Trophoblast cell (in vitro differentiated cells and primary cell): ENCODE measurements at regions not wholly inside any gene's neighbourhood (a gene's known extent, or its start where the extent isn't known, plus 50 kb on each side); places are given as distances from the start of the nearest gene placed in this dataset.

Experiments used
- DNase-seq, 2 donors: peaks; one replicate each; pipeline ENCODE4 v3.0.0-alpha.2; 2016
- H2AFZ ChIP-seq: 2 replicates; pipeline ENCODE4 v1.6.1; 2013; ENCODE audit warnings: low read length, moderate library complexity, mild to moderate bottlenecking; ENCODE audit not compliant: insufficient read depth, poor library complexity
- H2AK5ac ChIP-seq: 2 replicates; pipeline ENCODE4 v1.6.1; 2013; ENCODE audit warnings: mild to moderate bottlenecking, low read length
- H2BK120ac ChIP-seq: 2 replicates; pipeline ENCODE4 v1.6.1; 2013; ENCODE audit warnings: low read length, mild to moderate bottlenecking, moderate library complexity; ENCODE audit not compliant: insufficient read depth, poor library complexity
- H2BK12ac ChIP-seq: 2 replicates; pipeline ENCODE4 v1.6.1; 2013; ENCODE audit warnings: mild to moderate bottlenecking, low read length, moderate library complexity
- H2BK5ac ChIP-seq: 2 replicates; pipeline ENCODE4 v1.6.1; 2013; ENCODE audit warnings: low read length, low read depth, moderate library complexity, mild to moderate bottlenecking; ENCODE audit not compliant: poor library complexity
- H3K14ac ChIP-seq: 2 replicates; pipeline ENCODE4 v1.6.1; 2013; ENCODE audit warnings: mild to moderate bottlenecking, low read length
- H3K18ac ChIP-seq: 2 replicates; pipeline ENCODE4 v1.6.1; 2013; ENCODE audit warnings: mild to moderate bottlenecking, low read length
- H3K23ac ChIP-seq: 2 replicates; pipeline ENCODE4 v1.6.1; 2013; ENCODE audit warnings: low read length
- H3K27ac ChIP-seq: 2 replicates; pipeline ENCODE4 v1.5.1; 2013; ENCODE audit warnings: low read depth, mild to moderate bottlenecking, inconsistent platforms, low read length, moderate library complexity
- H3K27me3 ChIP-seq: 2 replicates; pipeline ENCODE4 v1.6.1; 2013; ENCODE audit warnings: inconsistent platforms, mild to moderate bottlenecking, low read length, moderate library complexity; ENCODE audit not compliant: insufficient read depth
- H3K36me3 ChIP-seq, 2 experiments: 1 replicate in 1 of 2; 2 replicates in 1 of 2; pipeline ENCODE4 v1.6.1; 2013; ENCODE audit warnings: low read length in 2 of 2, mild to moderate bottlenecking in 2 of 2, moderate library complexity in 1 of 2; ENCODE audit not compliant: insufficient read depth in 2 of 2, control insufficient read depth in 1 of 2
- H3K4ac ChIP-seq: 2 replicates; pipeline ENCODE4 v1.6.1; 2013; ENCODE audit warnings: low read depth, mild to moderate bottlenecking, low read length, moderate library complexity
- H3K4me1 ChIP-seq, 2 experiments: 1 replicate in 1 of 2; 2 replicates in 1 of 2; pipeline ENCODE4 v1.6.1; 2013; ENCODE audit warnings: low read length in 2 of 2, mild to moderate bottlenecking in 2 of 2, moderate library complexity in 1 of 2; ENCODE audit not compliant: insufficient read depth in 2 of 2, control insufficient read depth in 1 of 2
- H3K4me2 ChIP-seq: 2 replicates; pipeline ENCODE4 v1.6.1; 2013; ENCODE audit warnings: inconsistent platforms, mild to moderate bottlenecking, low read length, moderate library complexity
- H3K4me3 ChIP-seq: 2 replicates; pipeline ENCODE4 v1.5.1; 2013; ENCODE audit warnings: mild to moderate bottlenecking, low read depth, low read length, inconsistent platforms
- H3K79me1 ChIP-seq: one replicate; pipeline ENCODE4 v1.6.1; 2013; ENCODE audit warnings: low read length
- H3K79me2 ChIP-seq: 2 replicates; pipeline ENCODE4 v1.6.1; 2013; ENCODE audit warnings: low read length, mild to moderate bottlenecking; ENCODE audit not compliant: control insufficient read depth, insufficient read depth, poor library complexity
- H3K9ac ChIP-seq: 2 replicates; pipeline ENCODE4 v1.6.1; 2013; ENCODE audit warnings: mild to moderate bottlenecking, low read length
- H3K9me3 ChIP-seq: 2 replicates; pipeline ENCODE4 v1.6.1; 2013; ENCODE audit warnings: low read depth, mild to moderate bottlenecking, control low read depth, inconsistent platforms, low read length; ENCODE audit not compliant: insufficient read depth
- H4K12ac ChIP-seq: 2 replicates; pipeline ENCODE4 v1.6.1; 2013; ENCODE audit warnings: low read depth, mild to moderate bottlenecking, low read length, moderate library complexity
- H4K8ac ChIP-seq: 2 replicates; pipeline ENCODE4 v1.6.1; 2013; ENCODE audit warnings: low read depth, mild to moderate bottlenecking, low read length, moderate library complexity
- H4K91ac ChIP-seq: one replicate; pipeline ENCODE4 v1.6.1; 2013; ENCODE audit warnings: low read depth, mild to moderate bottlenecking, low read length, moderate library complexity
- WGBS: extraction: QIAGEN DNeasy Blood & Tissue Kit; methylation state at CpG from one replicate; pipeline ENCODE4 v1.1.7; 2013; ENCODE audit warnings: missing lambda C conversion rate; ENCODE audit not compliant: insufficient read length, insufficient coverage; ENCODE audit errors: extremely low coverage; 5-methylcytosine and 5-hydroxymethylcytosine counted together

DNA sequence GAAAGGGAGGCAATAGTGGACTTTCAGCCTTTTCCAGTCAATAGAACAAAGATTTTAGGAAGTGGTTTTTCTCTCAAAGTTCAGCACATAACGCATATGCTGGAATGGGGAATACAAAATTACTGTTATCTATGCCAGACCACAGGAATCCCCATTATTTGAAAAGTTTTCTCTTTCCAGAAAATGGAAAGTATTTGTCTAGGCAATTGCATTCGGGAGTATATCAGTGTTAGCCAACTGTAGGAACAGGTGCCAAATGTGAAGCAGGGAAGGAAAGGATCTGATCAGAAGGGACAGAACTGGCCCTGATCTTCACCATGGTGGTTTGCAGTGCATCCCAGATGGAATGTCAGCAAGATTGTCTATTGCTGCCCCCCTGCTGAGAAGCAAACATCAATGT is 213.6 kb downstream of the CPE start:
- no peak overlapping the region for H3K23ac ChIP-seq
- no peak overlapping the region for H4K91ac ChIP-seq
- no peak overlapping the region for H2BK12ac ChIP-seq
- H4K8ac ChIP-seq, result no peak overlapping the region
- no peak overlapping the region for H3K4ac ChIP-seq
- no peak overlapping the region for H2BK120ac ChIP-seq
- no peak overlapping the region for H3K14ac ChIP-seq
- H3K79me1 ChIP-seq, result no peaks in the 10 kb centered on the region
- no peak overlapping the region for H2BK5ac ChIP-seq
- H3K18ac ChIP-seq, result no peak overlapping the region
- no CpG with 5 or more reads among the region's 2 CpGs for WGBS
- H2AFZ ChIP-seq, result no peak overlapping the region
- H3K79me2 ChIP-seq, result no peaks in the 10 kb centered on the region
- no peak overlapping the region for H3K4me2 ChIP-seq
- H3K27me3 ChIP-seq, result no peaks in the 10 kb centered on the region
- no peak overlapping the region for H3K4me3 ChIP-seq
- H4K12ac ChIP-seq, result no peak overlapping the region
- no peak for DNase-seq
- no peak overlapping the region for H2AK5ac ChIP-seq
- H3K9me3 ChIP-seq, result no peaks in the 10 kb centered on the region
- H3K4me1 ChIP-seq, result no peaks in the 10 kb centered on the region
- no peak overlapping the region for H3K9ac ChIP-seq
- H3K27ac ChIP-seq, result no peak overlapping the region
- no peaks in the 10 kb centered on the region for H3K36me3 ChIP-seq

DNA sequence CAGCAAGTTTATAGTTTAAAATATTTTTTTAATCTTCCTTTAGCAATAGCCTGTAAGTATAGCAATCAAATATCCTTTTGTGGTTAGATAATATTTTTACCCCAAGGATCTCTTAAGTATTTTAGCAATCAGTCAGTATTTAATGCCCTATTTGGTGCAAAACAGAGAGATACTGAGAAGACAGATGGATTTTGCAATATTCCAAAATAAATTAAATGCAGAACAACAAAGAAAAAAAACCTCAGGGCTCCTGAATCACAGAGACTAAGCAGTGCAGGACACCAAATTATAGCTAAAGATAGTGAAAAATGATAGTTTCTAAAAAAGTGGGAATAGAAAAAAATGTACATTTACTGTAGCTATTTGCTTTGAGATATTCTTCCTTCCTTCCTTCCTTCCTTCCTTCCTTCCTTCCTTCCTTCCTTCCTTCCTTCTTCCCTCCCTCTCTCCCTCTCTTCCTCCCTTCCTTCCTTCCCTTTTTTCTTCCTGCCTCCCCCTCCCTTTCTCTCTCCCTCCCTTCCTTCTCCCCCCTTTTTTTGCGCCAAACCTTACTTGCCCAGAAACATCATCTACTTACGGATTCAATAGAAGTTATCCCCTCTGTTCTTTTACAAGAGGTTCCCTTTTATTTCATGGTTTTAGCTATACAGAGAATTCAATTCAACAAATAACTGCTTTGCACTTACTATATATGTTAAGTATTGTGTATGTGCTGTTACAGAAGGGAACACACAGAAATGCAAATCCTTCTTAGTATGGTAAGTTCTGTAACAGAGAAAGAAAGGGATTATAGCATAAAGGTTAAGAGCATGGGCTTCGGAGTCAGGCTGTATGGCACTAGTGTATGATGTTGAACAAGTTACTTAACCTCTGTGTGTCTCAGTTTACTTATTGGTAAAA is 219.0 kb downstream of the CPE start:
- Histone ChIP-seq H3K18ac (no peak overlapping the region), H4K91ac (no peak overlapping the region), H3K9ac (no peak overlapping the region), H2BK5ac (no peak overlapping the region), H3K79me2 (no peaks in the 10 kb centered on the region), H4K12ac (no peak overlapping the region), H3K9me3 (no peaks in the 10 kb centered on the region), H3K27me3 (no peaks in the 10 kb centered on the region), H3K23ac (no peak overlapping the region), H3K79me1 (no peaks in the 10 kb centered on the region), H3K27ac (no peak overlapping the region), H4K8ac (no peak overlapping the region), H3K4me3 (no peak overlapping the region), H3K14ac (no peak overlapping the region), H2AFZ (no peak overlapping the region), H3K4me2 (no peak overlapping the region), H3K36me3 (no peaks in the 10 kb centered on the region), H3K4me1 (no peaks in the 10 kb centered on the region), H2BK120ac (no peak overlapping the region), H2BK12ac (no peak overlapping the region), H3K4ac (no peak overlapping the region), H2AK5ac (no peak overlapping the region)
- no peak for DNase-seq
- no CpG with 5 or more reads among the region's 3 CpGs for WGBS

DNA sequence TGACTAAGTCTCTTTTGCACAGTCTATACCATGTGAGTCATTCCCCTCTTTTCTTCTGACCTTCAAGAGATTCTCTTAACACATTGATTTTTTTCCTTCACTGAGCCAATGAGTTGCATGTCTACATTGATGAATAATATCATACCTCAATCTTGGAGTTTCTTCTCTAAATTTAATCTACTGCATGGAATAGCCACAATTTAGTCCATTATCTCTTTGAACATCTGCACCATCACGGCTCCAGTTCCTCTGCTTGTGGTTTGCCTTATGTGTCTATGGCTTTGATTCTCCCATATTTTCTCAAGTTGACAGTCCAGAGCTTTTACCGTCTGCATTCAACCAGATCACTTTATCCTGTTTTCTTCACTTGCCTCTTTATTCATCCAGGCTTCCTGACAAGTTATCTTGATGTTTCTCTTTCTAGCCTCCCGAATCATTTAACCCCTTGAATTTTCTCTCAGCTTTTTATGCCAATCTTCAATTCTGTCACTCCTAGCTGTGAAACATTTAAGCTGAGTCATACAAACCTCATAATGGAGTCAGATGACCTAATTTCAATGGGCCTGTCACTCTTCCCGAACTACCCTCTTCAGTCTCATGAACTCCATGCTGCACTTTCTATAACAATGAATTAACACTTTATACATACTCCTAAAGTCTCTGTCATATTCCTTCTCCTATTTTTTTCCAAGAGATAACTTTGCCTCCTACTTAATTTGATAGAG is 222.3 kb downstream of the CPE start:
- DNase-seq, result no peak
- Histone ChIP-seq H4K8ac (no peak overlapping the region), H3K14ac (no peak overlapping the region), H2AK5ac (no peak overlapping the region), H3K4me3 (no peak overlapping the region), H3K79me1 (no peaks in the 10 kb centered on the region), H3K18ac (no peak overlapping the region), H2BK5ac (no peak overlapping the region), H2BK120ac (no peak overlapping the region), H2BK12ac (no peak overlapping the region), H3K4me2 (no peak overlapping the region), H4K12ac (no peak overlapping the region), H2AFZ (no peak overlapping the region), H3K27ac (no peak overlapping the region), H3K4ac (no peak overlapping the region), H3K9me3 (no peaks in the 10 kb centered on the region), H3K36me3 (no peaks in the 10 kb centered on the region), H3K9ac (no peak overlapping the region), H3K27me3 (no peaks in the 10 kb centered on the region), H3K23ac (no peak overlapping the region), H3K4me1 (no peaks in the 10 kb centered on the region), H4K91ac (no peak overlapping the region), H3K79me2 (no peaks in the 10 kb centered on the region)
- whole genome bisulfite sequencing, result no CpG with 5 or more reads among the region's 4 CpGs

DNA sequence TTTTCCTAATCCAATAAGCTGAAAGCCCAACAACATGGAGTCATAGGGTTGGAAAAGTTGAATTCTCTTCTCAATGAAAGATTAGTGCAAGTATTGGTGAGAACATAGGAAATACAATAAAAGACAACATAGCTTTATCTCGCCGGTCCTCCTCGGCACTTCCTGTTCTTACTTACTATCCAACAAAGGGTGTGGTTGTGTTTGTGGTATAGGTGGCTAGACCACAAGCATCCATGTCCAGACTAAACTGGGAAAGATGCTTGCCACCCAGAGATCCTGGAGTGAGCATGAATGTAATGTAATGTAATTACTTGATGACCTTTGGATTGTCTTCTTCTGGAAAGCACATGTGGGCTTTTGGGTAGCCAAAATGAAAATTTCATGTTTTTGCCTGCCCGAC is 223.8 kb downstream of the CPE start:
- no peaks in the 10 kb centered on the region for H3K36me3 ChIP-seq
- H3K4me2 ChIP-seq, result no peak overlapping the region
- H3K4me1 ChIP-seq, result no peaks in the 10 kb centered on the region
- H2AFZ ChIP-seq, result no peak overlapping the region
- H3K18ac ChIP-seq, result no peak overlapping the region
- H3K27me3 ChIP-seq, result no peaks in the 10 kb centered on the region
- no peak overlapping the region for H3K9ac ChIP-seq
- H2BK120ac ChIP-seq, result no peak overlapping the region
- H3K4me3 ChIP-seq, result no peak overlapping the region
- no peak overlapping the region for H2BK5ac ChIP-seq
- H2AK5ac ChIP-seq, result no peak overlapping the region
- H3K14ac ChIP-seq, result no peak overlapping the region
- WGBS, result no CpG with 5 or more reads among the region's 4 CpGs
- H4K12ac ChIP-seq, result no peak overlapping the region
- DNase-seq, result no peak
- H4K8ac ChIP-seq, result no peak overlapping the region
- H3K9me3 ChIP-seq, result peaks cover 2% of the 10 kb centered on the region
- H3K23ac ChIP-seq, result no peak overlapping the region
- no peak overlapping the region for H3K27ac ChIP-seq
- no peak overlapping the region for H4K91ac ChIP-seq
- H3K79me1 ChIP-seq, result no peaks in the 10 kb centered on the region
- H2BK12ac ChIP-seq, result no peak overlapping the region
- H3K4ac ChIP-seq, result no peak overlapping the region
- H3K79me2 ChIP-seq, result no peaks in the 10 kb centered on the region
